ENCODE measurements at regions not wholly inside any gene's neighbourhood (a gene's known extent, or its start where the extent isn't known, plus 50 kb on each side); places are given as distances from the start of the nearest gene placed in this dataset.

DNA sequence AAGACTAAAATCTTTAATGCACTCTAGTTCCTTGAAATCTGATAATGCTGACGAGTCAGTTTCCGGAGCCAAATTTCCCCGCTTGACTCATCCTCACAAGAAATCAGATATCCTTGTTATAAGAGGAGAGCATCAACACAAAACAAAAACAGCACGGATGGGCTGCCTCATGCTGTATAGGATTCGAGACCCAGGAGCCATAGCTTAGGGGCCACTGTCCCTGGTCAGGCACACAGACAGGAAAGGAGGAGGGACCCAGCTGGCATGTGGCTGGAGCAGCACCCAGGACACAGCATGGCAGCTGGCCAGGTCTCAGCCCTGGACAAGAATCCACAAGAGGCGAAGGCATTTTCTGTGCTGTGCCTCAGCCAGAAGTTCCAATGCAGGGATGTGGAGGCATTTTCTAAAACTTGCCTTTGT is 110.2 kb upstream of the SPATA13 start:
- no peak for TF ChIP-seq EZH2phosphoT487 (IDR thresholded peaks at IDR 0.05; ENCODE audit: borderline replicate concordance, low read length)
- TF ChIP-seq, protein P1, sequence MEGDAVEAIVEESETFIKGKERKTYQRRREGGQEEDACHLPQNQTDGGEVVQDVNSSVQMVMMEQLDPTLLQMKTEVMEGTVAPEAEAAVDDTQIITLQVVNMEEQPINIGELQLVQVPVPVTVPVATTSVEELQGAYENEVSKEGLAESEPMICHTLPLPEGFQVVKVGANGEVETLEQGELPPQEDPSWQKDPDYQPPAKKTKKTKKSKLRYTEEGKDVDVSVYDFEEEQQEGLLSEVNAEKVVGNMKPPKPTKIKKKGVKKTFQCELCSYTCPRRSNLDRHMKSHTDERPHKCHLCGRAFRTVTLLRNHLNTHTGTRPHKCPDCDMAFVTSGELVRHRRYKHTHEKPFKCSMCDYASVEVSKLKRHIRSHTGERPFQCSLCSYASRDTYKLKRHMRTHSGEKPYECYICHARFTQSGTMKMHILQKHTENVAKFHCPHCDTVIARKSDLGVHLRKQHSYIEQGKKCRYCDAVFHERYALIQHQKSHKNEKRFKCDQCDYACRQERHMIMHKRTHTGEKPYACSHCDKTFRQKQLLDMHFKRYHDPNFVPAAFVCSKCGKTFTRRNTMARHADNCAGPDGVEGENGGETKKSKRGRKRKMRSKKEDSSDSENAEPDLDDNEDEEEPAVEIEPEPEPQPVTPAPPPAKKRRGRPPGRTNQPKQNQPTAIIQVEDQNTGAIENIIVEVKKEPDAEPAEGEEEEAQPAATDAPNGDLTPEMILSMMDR (IDR thresholded peaks at IDR 0.05; ENCODE audit: low read depth, low read length, poor library complexity, severe bottlenecking) = no peak
- no peaks in the 10 kb centered on the region for H4K20me1 ChIP-seq (ENCODE audit: control insufficient read depth, insufficient read depth, low read depth, low read length)
- H3K27me3 ChIP-seq (ENCODE audit: control insufficient read depth, low read length) = no peaks in the 10 kb centered on the region
- no peaks in the 10 kb centered on the region for H3K36me3 ChIP-seq (ENCODE audit: control insufficient read depth, low read length)
- no peak overlapping the region for H3K4me2 ChIP-seq (ENCODE audit: low read length)
- H3K4me3 ChIP-seq (ENCODE audit: low read length) = no peak overlapping the region
- peaks cover 3% of the 10 kb centered on the region; the same call in 1 of the 2 replicates for H3F3A ChIP-seq (ENCODE audit: control insufficient read depth, insufficient read depth)
- no peak overlapping the region for H3K27ac ChIP-seq (ENCODE audit: low read depth, low read length)
- H3K4me1 ChIP-seq (ENCODE audit: control insufficient read depth, low read length) = peaks cover 8% of the 10 kb centered on the region
- no peaks in the 10 kb centered on the region for H3K9me2 ChIP-seq (replicated peaks; ENCODE audit: control insufficient read depth, low read length)
- no peaks in the 10 kb centered on the region for H3K79me2 ChIP-seq (ENCODE audit: control insufficient read depth, low read length)
- H3K9me3 ChIP-seq (ENCODE audit: control insufficient read depth, insufficient read depth, low read length) = no peaks in the 10 kb centered on the region

DNA sequence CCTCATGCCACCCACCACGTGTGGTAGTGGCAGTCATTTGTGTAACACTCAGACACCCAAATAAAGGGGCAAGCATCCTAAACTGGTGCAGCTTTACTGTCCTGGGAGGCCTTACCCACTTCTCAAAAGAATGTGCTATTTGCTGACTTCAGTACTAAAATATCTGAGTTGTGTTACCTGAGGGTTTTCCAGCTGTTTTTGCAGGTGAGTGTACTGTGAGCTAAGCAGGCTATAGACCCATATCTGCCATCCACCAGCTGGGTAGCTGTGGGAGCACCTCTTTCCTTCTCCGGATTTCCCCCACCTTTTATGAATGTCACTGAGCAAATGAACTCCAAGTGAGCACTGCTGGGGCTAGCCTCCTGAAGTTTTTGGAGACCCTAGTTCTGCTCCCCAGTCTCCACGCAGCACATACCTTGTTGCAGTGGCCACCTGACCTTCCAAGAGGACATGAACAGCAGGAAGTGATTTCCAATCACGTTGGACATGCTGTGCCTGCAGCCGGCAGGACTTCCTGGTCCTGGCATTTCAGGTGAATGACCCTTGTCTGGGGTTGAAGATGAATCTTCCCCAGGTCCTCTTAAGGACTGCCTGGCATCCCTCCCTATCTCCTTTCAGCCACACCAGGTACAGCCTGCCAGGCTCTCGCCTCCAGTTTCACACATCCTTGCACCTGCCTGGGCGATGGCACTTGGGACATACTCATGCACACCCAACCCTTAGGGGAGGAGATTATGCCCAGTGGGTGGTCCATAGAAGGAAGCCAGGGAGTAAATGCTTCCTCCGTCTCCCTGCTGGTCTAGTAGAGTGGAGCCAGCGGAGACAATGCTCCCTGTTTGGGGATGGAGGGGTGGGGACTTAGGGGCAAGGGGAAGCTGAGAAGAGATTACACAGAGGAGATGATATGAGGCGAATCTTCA is 109.5 kb upstream of the SPATA13 start:
- H3K36me3 ChIP-seq (ENCODE audit: control insufficient read depth, low read length) = no peaks in the 10 kb centered on the region
- peaks cover 8% of the 10 kb centered on the region for H3K4me1 ChIP-seq (ENCODE audit: control insufficient read depth, low read length)
- H3K79me2 ChIP-seq (ENCODE audit: control insufficient read depth, low read length) = no peaks in the 10 kb centered on the region
- no peaks in the 10 kb centered on the region for H3K9me3 ChIP-seq (ENCODE audit: control insufficient read depth, insufficient read depth, low read length)
- no peak overlapping the region for H3K27ac ChIP-seq (ENCODE audit: low read depth, low read length)
- H3K9me2 ChIP-seq (replicated peaks; ENCODE audit: control insufficient read depth, low read length) = no peaks in the 10 kb centered on the region
- H3K27me3 ChIP-seq (ENCODE audit: control insufficient read depth, low read length) = peaks cover 3% of the 10 kb centered on the region; the same call in 1 of the 2 replicates
- no peak overlapping the region for H3K4me3 ChIP-seq (ENCODE audit: low read length)
- H3K4me2 ChIP-seq (ENCODE audit: low read length) = no peak overlapping the region
- H4K20me1 ChIP-seq (ENCODE audit: control insufficient read depth, insufficient read depth, low read depth, low read length) = no peaks in the 10 kb centered on the region
- peaks cover 3% of the 10 kb centered on the region; the same call in 1 of the 2 replicates for H3F3A ChIP-seq (ENCODE audit: control insufficient read depth, insufficient read depth)
- TF ChIP-seq EZH2phosphoT487 (IDR thresholded peaks at IDR 0.05; ENCODE audit: borderline replicate concordance, low read length) = no peak
- TF ChIP-seq, protein P1 (IDR thresholded peaks at IDR 0.05; ENCODE audit: low read depth, low read length, poor library complexity, severe bottlenecking) = no peak

DNA sequence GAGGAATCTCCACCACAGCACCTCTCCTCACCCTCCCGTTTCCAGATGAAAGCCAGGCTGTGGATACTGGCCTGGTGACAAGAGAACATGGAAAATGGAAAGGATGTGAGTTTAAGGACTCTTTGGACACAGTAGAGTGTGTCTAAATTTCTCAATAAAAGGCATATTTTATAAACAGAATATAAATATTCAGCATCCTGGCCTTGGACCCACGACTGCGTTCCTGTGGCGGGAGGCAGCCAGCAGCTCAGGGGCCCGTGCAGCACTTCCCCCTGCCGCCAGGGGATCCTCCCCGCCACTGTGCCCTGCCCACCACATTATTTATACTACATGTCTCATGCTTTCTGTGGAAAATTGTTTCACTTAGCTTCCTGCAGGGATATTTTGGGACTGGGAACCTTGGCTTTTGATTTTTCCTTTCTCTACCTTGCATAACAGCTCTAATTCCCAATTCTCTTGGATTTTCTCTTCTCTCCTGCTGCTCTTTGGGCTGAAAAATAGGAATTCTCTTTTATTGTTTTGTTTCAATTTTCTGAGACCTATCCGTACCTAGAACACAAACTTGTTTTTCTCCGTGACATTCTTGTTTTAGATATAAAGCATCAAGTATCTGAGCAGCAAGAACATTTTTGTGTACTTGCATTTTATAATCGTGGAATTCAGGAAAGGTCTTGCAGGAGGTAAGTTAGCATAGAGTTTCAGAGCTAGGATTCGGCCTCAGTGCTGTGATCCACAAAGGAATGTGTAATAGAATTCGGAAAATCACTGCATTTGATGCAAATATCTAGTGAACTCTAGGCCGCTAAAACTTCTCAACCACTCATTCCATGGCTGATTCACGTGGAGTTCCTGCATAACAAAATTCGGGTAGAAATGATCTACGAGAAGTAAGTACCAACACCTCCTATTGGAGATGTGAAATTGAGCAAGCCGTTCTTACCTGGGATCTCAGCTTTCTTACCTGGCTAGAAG is 107.7 kb upstream of the SPATA13 start:
- H3K36me3 ChIP-seq (ENCODE audit: control insufficient read depth, low read length) = no peaks in the 10 kb centered on the region
- H3K9me2 ChIP-seq (replicated peaks; ENCODE audit: control insufficient read depth, low read length) = no peaks in the 10 kb centered on the region
- no peak overlapping the region for H3K4me3 ChIP-seq (ENCODE audit: low read length)
- no peaks in the 10 kb centered on the region for H4K20me1 ChIP-seq (ENCODE audit: control insufficient read depth, insufficient read depth, low read depth, low read length)
- no peaks in the 10 kb centered on the region for H3K79me2 ChIP-seq (ENCODE audit: control insufficient read depth, low read length)
- no peak overlapping the region for H3K4me2 ChIP-seq (ENCODE audit: low read length)
- no peak overlapping the region for H3K27ac ChIP-seq (ENCODE audit: low read depth, low read length)
- peaks cover 8% of the 10 kb centered on the region for H3K4me1 ChIP-seq (ENCODE audit: control insufficient read depth, low read length)
- H3F3A ChIP-seq (ENCODE audit: control insufficient read depth, insufficient read depth) = peaks cover 3% of the 10 kb centered on the region; the same call in 1 of the 2 replicates
- no peaks in the 10 kb centered on the region for H3K9me3 ChIP-seq (ENCODE audit: control insufficient read depth, insufficient read depth, low read length)
- H3K27me3 ChIP-seq (ENCODE audit: control insufficient read depth, low read length) = peaks cover 3% of the 10 kb centered on the region; the same call in 1 of the 2 replicates
- no peak for TF ChIP-seq EZH2phosphoT487 (IDR thresholded peaks at IDR 0.05; ENCODE audit: borderline replicate concordance, low read length)
- TF ChIP-seq, protein P1 (IDR thresholded peaks at IDR 0.05; ENCODE audit: low read depth, low read length, poor library complexity, severe bottlenecking) = no peak
